NCI-H2029 (cell line): ENCODE measurements at regions not wholly inside any gene's neighbourhood (a gene's known extent, or its start where the extent isn't known, plus 50 kb on each side); places are given as distances from the start of the nearest gene placed in this dataset.
"Not testable (repeated sequence)": the region's sequence is repeated elsewhere in the genome, so short reads cannot be mapped to it uniquely, and the experiment has no call there.

Experiments
- DNase-seq: peaks from one replicate; lab custom pipeline; 2025; lab: John Stamatoyannopoulos, UW

DNA sequence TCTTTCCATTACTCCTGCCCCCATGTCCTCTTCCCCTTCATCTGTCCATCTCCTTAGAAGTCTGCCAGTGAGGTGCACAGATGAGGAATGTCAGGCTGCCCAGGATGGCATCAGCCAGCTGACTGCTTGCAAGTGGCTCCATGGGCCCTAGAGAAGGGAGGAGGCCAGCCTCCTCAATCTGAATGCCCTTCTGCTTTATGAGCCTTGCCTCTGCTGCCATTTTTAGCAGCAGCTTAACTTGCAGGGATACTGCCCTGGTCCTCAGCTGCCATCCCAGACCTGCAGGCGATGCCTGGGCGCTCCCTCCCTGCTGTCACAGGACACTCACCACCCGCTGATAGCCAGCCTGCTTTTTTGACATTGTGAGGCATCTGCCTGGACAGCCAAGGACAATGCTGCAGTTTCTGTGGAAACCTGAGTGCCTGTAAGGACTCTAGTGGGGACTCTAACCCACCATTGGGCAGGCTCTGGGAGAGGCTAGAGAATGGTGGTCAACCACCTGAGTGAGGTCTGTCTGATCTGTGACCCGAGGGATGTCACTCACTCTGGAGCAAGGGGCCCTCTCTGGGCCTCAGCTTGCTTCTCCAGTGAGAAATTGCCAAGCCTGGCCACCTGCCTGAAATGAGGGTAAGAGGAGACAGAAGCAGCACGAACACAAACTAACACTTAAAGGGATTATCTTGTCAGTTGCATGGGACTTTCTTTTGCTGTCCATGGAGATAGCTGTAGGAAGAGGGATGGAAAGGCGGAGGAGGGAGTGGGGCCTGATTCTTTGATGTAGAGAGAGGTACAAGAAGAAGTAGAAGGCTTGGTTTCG, 185.0 kb downstream of the MIS18A start:
- DNase-seq, result no peak

DNA sequence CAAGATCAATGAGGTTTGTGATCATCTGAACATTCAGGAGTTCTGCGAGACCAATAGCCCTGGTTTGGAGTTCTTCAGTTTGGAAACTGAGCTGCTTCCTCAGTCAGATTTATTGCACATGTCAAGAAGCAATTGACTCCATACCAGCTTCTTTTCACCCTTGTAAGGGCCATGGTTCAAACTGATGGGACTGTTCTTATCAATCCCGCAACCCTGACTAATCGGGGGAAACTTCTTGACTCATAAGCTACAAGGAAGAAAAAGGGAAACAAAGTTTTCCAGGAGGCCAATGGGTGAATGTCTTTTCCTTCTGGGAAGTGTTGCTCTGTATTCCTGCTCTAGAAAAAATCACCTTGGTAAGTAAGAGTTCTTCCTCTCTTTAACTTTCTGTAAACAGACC, 187.9 kb downstream of the MIS18A start:
- DNase-seq, result no peak

DNA sequence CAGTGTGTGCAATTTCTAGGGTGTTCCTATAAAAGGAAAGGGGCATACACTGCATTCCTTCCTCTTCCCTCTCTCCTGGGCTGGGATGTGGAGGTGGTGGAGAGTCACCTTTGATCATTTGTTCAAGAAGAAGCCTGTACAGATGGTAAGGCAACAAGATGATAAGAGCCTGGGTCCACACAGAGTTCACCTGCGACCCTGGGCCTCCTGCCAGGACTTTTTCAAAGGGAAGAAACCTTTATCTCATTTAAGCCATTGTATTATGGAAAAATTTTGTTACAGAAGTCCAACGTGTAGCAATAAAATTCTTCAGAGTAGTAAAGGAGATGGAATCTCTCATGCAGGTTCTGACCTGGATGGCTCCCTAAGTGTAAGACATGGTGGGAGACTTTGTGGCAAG, 189.1 kb downstream of the MIS18A start:
- no peak for DNase-seq

DNA sequence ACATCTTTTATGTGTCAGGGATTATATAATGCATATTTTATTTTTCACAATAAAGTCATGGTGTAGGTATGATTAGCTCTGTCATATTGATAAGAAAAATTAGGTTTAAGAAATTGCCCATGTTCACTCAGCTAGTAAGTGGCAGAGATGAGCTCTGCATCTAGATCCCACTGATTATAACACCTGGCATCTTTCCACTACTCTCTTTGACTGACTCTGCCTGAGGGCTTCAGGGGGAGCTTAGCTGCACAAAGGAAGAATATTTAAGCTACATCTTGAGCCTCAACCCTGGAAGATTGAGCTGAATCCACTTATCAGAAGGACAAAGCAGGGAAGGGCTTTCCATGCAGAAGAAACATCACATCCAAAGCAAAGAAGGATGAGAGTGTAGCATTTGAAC, 190.4 kb downstream of the MIS18A start:
- DNase-seq, result no peak

DNA sequence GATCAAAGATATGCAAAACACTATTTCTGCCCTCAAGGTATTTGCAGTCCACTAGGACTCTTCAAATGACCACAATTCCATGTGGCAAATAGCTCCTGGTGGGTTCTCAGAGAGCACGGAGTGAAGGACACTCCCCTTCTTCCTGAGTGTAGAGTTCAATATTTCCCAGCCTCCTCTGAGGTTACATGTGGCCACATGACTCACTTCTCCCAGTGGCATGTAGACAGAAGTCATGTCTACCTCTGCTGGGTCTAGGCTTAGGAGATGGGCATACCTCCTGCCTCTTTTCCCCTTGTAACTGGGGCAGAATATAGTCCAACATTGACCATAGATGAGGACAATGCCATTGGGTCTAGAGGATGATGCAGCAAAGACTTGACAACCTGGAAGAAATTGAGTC, 191.4 kb downstream of the MIS18A start:
- DNase-seq, result no peak

DNA sequence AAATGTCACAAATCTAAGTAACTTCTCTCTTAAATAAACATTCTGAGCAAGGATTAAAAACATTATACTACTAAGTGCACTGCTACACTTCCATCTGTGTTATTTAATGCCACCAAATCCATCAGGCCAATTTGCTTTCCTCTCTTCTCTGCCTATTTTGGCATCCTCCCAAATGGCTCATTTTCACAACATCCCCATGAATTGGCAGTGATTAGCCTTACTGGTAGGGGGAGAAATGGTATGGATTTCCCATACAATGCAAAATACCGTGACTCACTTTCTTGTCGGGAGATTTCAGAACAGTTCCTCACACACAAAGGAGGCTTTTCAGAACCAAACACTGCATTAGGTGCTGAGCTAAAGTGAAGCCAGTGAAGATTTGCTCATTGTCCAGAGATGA, 195.7 kb downstream of the MIS18A start:
- no peak for DNase-seq

DNA sequence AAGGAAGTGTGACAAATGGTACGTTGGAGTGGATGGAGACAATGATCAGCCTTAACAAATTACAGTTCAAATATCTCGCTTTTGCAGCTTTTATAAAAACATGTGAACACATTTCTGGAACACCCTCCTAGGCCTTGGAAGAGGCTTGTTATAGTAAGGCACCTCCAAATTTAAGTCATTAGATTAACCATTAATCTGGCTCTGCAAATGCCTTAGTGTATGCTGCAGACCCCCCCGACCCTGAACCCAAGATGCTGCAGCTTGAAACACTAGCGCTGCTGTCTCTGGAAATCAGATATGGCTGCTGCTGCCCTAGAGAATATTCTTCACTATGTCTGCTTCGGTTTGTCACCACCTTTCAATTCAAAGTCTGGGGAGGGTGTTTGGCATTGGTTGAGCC, 196.4 kb downstream of the MIS18A start:
- no peak for DNase-seq

DNA sequence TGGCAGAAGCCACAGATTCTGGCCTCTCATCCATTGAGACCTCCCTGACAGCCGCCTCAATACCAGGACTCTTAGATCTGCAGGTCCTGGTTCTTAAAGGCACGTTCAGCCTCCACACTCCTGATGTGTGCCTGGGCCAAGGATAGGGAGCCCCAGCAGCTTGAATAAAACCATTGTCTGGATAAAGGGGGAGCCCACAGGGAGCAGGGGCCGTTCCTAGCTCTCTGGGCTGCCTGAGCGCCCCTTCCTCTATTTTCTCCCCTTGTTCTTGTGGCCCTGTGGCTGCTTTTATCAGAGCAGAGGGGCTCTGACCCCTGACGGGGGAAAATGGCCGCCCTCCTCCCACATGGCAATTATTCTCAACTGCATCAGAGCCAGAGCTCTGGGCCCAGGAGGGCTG, 200.8 kb downstream of the HUNK start:
- no peak for DNase-seq

DNA sequence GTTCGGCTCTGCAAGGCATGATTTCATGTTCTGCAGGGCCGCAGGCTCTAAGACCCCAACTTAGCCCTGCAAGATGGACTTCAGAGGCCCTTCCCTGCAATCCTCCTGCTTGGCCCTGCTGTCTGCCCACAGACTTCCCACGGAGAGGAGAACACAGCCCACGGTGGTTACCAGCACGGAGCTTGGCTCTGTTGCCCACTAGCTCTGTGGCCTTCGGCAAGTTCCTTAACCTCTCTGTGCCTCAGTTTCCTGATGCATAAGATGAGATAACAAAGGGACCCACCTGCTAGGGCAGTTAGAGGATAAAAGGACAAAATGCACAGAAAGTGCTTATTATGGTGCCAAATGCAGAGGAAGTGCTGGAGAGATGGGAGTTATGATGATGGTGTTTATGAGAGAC, 200.4 kb downstream of the HUNK start:
- DNase-seq, result no peak

DNA sequence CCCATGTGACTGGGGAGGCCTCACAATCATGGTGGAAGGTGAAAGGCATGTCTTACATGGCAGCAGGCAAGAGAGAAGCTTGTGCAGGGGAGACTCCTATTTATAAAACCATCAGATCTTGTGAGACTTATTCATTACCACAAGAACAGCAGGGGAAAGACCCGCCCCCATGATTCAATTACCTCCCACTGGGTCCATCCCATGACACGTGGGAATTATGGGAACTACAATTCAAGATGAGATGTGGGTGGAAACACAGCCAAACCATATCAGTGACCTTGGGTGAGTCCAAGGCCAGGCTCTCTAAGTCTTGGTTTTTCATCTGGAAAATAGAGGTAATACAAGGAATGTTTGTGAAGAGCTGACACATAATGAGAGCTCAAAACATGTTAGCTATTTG, 198.8 kb downstream of the HUNK start:
- DNase-seq, result not testable (repeated sequence)

DNA sequence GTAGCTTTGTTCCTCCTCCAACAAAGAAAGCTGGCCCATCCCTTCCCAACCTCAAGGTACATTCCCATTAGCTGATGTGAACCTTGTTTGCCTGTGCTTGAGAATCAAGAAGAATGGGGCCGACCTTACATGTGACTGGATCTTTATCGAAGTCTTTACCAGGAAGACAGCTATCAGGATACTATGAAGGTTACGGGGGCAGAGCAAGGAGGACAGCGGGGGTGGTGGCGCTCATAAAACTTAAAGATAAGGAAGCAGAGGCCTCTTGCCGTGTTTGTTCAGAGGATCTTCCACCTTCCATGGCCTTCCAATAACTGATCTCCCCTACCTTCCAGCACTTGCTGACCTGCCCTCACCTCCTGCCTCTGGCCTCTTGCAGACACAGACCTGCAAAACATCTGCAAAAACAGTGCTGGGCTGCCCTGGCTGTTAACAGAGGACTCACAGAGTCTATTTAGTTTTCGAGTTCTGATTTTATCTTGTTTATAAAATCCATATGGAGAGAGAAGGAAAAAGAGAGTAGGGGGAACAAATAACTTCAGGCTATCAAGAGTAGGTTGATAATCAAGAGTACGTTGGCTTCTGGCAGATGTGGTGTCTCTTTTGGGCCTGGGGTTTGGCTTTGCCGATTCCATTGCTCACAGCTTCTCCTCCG, 198.0 kb downstream of the HUNK start:
- DNase-seq, result no peak

DNA sequence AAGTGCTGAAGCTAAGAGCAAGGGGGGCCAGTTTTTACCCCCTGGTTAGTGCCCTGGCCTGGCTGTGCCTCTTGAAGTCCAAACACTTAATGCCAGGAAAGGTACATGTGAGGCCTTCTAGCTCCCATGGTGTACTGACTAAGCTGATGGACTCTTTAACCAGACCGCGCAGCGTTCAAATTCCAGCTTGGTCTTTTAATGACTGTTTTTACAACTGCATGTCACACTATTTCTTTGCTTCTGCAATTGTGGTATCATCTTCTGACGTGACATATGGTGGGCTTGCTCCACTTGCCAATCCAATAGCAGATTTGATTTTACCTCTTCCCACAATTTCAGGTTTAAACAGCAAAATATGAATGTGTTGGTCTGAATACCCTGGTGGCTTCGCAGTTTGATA, 197.3 kb downstream of the HUNK start:
- DNase-seq, result no peak

DNA sequence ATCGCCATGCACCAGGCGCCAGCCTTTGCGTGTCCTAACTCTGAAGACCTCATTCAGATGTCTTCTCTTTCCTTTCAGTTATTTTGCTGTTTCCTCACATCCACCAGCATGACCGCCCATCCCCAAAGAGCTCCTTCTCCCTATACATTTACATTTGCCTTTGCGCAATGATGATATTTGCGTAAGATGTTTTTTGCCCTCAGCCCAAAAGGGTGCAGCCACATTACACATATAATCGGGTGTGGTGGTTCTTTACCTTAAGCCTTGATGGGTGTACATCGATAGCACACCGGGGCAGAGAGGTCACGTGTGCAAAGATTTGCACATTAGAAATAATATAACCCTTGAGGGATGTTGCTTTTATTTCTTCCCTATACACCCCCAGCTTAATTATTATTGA, 192.8 kb downstream of the HUNK start:
- no peak for DNase-seq

DNA sequence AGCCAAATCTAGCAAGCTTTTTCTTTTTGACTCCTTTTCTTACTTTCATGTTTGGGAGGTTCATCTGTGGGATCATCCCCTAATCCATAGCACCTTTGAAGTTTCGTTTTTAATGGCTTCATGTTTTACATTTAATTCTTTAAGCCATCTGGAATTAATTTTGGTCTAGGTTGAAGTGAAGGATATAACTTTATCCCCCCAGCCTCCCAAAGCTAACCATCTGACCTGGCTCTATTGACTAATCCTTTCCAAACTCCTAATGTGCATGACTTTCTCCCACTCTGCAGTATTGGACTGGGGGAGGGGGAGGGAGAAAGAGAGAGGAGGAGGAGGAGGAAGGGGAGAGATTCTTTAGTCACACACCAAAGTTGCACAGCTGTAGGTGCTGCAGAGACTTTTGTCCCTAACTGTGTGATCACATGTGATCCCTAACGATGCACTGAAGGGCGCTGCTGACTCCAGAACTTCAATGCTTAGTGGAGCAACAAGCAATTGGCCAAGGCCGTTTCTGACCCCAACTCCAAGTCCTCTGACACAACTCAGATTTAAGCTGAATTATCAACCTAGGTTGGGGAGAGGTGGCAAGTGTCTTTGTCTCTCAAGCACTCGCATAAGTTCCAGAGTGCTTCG, 191.6 kb downstream of the HUNK start:
- no peak for DNase-seq

DNA sequence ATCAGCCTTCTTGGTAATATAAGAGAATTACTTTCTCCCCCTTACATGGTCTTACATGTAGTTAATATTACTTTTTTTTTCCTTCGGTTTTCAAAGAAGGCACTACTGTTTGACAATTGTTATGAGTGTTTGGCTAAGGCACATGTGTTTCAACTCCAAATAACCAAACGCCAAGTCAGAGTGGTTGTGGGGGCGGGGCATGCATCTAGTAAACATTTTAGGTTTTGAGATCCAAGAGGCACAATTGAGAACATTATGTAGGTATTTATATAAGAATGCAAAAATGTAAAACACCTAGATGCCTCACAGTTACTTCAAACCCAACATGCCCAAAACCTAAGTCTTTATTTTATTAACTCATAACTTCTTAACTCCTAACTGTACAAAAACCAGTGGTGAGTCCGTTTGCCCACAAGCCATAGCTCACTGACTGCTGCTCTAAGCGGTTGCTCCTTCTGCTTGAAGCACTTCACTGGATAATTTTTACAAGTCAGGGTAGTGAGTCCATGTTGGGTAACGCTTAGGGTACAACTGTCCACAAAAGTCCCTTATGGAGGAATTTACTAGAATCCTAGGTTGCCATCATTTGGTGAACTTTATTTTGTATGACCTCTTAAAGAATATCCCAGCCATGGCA, 189.9 kb downstream of the HUNK start:
- no peak for DNase-seq

DNA sequence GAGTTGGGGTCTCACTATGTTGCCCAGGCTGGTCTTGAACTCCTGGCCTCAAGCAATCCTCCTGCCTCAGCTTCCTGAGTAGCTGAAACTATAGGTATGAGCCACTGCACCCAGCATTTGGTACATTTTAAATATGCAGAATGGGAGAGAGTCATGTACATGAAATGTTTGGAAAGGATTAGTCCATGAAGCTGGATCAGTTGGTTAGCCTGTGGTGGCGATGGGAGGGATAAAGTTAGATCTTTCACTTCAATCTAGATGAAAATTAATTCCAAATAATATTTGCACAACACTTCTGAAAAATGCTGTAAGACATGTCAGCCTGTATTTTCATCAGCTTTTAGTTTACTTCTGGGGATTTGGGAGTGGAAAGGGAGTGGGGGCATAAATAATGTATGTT, 188.9 kb downstream of the HUNK start:
- DNase-seq, result no peak

DNA sequence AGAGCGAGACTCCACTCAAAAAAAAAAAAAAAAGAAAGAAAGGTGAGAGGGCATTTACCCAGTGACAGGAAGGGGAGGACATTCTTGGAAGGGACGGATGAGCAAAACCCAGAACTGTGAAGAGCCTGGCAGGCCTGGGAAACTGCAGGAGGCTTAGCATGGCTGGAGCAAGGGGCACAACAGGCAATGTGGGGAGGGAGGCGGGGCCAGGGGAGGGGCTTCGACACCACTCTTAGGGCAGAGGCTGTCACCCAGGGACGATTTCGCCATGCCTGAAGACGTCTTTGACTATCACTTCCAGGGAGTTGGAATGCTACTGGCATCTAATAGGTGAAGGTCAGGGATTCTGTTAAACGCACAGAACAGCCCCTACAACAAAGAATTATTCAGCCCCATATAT, 184.0 kb downstream of the HUNK start:
- no peak for DNase-seq

DNA sequence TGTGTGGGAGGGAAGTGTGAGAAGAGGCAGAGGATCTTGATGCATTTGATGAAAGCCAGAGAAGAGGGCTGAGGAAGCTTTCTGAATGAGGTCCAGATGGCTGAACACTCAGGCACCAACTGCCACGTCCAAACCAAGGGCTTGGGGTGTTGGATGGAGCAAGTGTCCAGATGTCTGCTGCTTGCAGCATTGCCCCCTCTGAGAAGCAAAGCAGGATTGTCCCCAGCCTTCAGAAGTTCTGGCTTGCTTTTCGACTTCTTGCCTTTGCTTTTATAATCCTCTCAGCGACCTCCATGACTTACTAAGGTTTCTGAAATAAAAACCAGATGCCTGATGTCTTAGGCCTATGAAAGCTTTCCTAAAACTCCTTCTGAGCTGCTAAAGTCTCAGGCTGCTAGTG, 182.5 kb downstream of the HUNK start:
- DNase-seq, result no peak
